WTC11 (cell line): ENCODE measurements at regions not wholly inside any gene's neighbourhood (a gene's known extent, or its start where the extent isn't known, plus 50 kb on each side); places are given as distances from the start of the nearest gene placed in this dataset.

Experiments used
- ATAC-seq: fragments of 200-7000 bp; cut with Tn5 transposase; 2 replicates; pipeline ENCODE4 v1.10.0; 2021; ENCODE audit warnings: mild to moderate bottlenecking, moderate library complexity
- CTCF ChIA-PET: fragments of 300-600 bp; sonication (Branson Sonifier 250); formaldehyde crosslinking; loops from one replicate; lab custom pipeline; 2021; ENCODE audit warnings: antibody characterized with exemption; lab: Charles Lee
- POLR2A ChIA-PET: fragments of 350-600 bp; sonication (Branson Sonifier 250); formaldehyde crosslinking; loops from one replicate; lab custom pipeline; 2021; ENCODE audit warnings: antibody characterized with exemption; lab: Charles Lee
- DNase-seq: peaks from one replicate; pipeline ENCODE4 v3.0.0; 2021; ENCODE audit warnings: low spot score
- H3K27ac Mint-ChIP-seq: 2 replicates; pipeline ENCODE4 v1.8.0; 2021; ENCODE audit warnings: mixed read lengths
- H3K27me3 Mint-ChIP-seq: 2 replicates; pipeline ENCODE4 v1.8.0; 2021; ENCODE audit warnings: low read depth, mild to moderate bottlenecking, moderate library complexity, mixed read lengths
- H3K36me3 Mint-ChIP-seq: 2 replicates; pipeline ENCODE4 v1.8.0; 2021; ENCODE audit warnings: mixed read lengths
- H3K4me1 Mint-ChIP-seq: 2 replicates; pipeline ENCODE4 v1.8.0; 2022; ENCODE audit warnings: mixed read lengths
- H3K4me3 Mint-ChIP-seq: 2 replicates; pipeline ENCODE4 v1.8.0; 2021; ENCODE audit warnings: mild to moderate bottlenecking, moderate library complexity, mixed read lengths
- H3K9me3 Mint-ChIP-seq: 2 replicates; pipeline ENCODE4 v1.8.0; 2021; ENCODE audit warnings: mixed read lengths
- AR ChIP-seq: fragments of 250-450 bp; sonication (Bioruptor Pico); IDR thresholded peaks from 2 replicates; pipeline ENCODE4 v1.9.0; 2021; ENCODE audit warnings: mild to moderate bottlenecking
- ATF3 ChIP-seq: sonication (generic); formaldehyde crosslinking; conservative IDR thresholded peaks from 2 replicates; pipeline ENCODE4 v1.8.1; 2022; ENCODE audit warnings: mild to moderate bottlenecking, missing genetic modification reagents
- CDX4 ChIP-seq: fragments of 250-450 bp; sonication (Bioruptor Pico); IDR thresholded peaks from 2 replicates; pipeline ENCODE4 v1.9.0; 2021; ENCODE audit warnings: moderate library complexity, mild to moderate bottlenecking, inconsistent platforms, borderline replicate concordance
- E2F4 ChIP-seq: sonication (generic); formaldehyde crosslinking; IDR thresholded peaks from 2 replicates; pipeline ENCODE4 v1.8.1; 2022; ENCODE audit warnings: low read depth, mild to moderate bottlenecking, moderate library complexity, missing genetic modification reagents, borderline replicate concordance
- ELF4 ChIP-seq: sonication (generic); formaldehyde crosslinking; IDR thresholded peaks from 2 replicates; pipeline ENCODE4 v1.8.1; 2022; ENCODE audit warnings: low read depth, mild to moderate bottlenecking, moderate library complexity, missing genetic modification reagents
- ESRRA ChIP-seq: sonication (generic); formaldehyde crosslinking; IDR thresholded peaks from 2 replicates; pipeline ENCODE4 v1.8.1; 2022; ENCODE audit warnings: mild to moderate bottlenecking, missing genetic modification reagents, borderline replicate concordance
- FOXJ3 ChIP-seq: sonication (generic); formaldehyde crosslinking; IDR thresholded peaks from 2 replicates; pipeline ENCODE4 v1.9.0; 2021; ENCODE audit warnings: missing genetic modification reagents, mild to moderate bottlenecking, borderline replicate concordance
- FOXP1 ChIP-seq: sonication (generic); formaldehyde crosslinking; IDR thresholded peaks from 2 replicates; pipeline ENCODE4 v1.8.0; 2022; ENCODE audit warnings: missing genetic modification reagents, mild to moderate bottlenecking, moderate library complexity, borderline replicate concordance
- GABPB1 ChIP-seq: sonication (generic); formaldehyde crosslinking; IDR thresholded peaks from 2 replicates; pipeline ENCODE4 v1.8.1; 2023; ENCODE audit warnings: mild to moderate bottlenecking, missing genetic modification reagents
- IRF2 ChIP-seq: sonication (generic); formaldehyde crosslinking; IDR thresholded peaks from 2 replicates; pipeline ENCODE4 v1.8.0; 2022; ENCODE audit warnings: low read depth, missing genetic modification reagents, borderline replicate concordance
- JAZF1 ChIP-seq: fragments of 250-450 bp; sonication (Bioruptor Pico); IDR thresholded peaks from 2 replicates; pipeline ENCODE4 v1.9.0; 2021; ENCODE audit warnings: moderate library complexity, mild to moderate bottlenecking, inconsistent platforms
- JUN ChIP-seq: sonication (generic); formaldehyde crosslinking; IDR thresholded peaks from 2 replicates; pipeline ENCODE4 v1.8.0; 2023; ENCODE audit warnings: mild to moderate bottlenecking, missing genetic modification reagents
- MXD4 ChIP-seq: fragments of 250-450 bp; sonication (Bioruptor Pico); IDR thresholded peaks from 2 replicates; pipeline ENCODE4 v1.8.0; 2021; ENCODE audit warnings: mild to moderate bottlenecking, moderate library complexity, borderline replicate concordance
- MYBL2 ChIP-seq: sonication (generic); formaldehyde crosslinking; IDR thresholded peaks from 2 replicates; pipeline ENCODE4 v1.8.1; 2023; ENCODE audit warnings: mild to moderate bottlenecking, moderate library complexity, missing genetic modification reagents
- NFATC4 ChIP-seq: fragments of 250-450 bp; sonication (Bioruptor Pico); IDR thresholded peaks from 2 replicates; pipeline ENCODE4 v1.9.0; 2021; ENCODE audit warnings: mild to moderate bottlenecking
- NFE2L1 ChIP-seq: sonication (generic); formaldehyde crosslinking; IDR thresholded peaks from 2 replicates; pipeline ENCODE4 v1.8.1; 2023; ENCODE audit warnings: missing genetic modification reagents
- NFYB ChIP-seq: sonication (generic); formaldehyde crosslinking; conservative IDR thresholded peaks from 2 replicates; pipeline ENCODE4 v1.8.0; 2022; ENCODE audit warnings: low read depth, missing genetic modification reagents
- NR3C1 ChIP-seq: sonication (generic); formaldehyde crosslinking; conservative IDR thresholded peaks from 2 replicates; pipeline ENCODE4 v1.8.1; 2023; ENCODE audit warnings: low read depth, mild to moderate bottlenecking, missing genetic modification reagents
- OVOL2 ChIP-seq: fragments of 250-450 bp; sonication (Bioruptor Pico); IDR thresholded peaks from 2 replicates; pipeline ENCODE4 v1.9.0; 2021; ENCODE audit warnings: mild to moderate bottlenecking, borderline replicate concordance
- RORB ChIP-seq: fragments of 250-450 bp; sonication (Bioruptor Pico); IDR thresholded peaks from 2 replicates; pipeline ENCODE4 v1.9.0; 2021; ENCODE audit warnings: mild to moderate bottlenecking
- SMAD4 ChIP-seq: sonication (generic); formaldehyde crosslinking; IDR thresholded peaks from 2 replicates; pipeline ENCODE4 v1.8.0; 2022; ENCODE audit warnings: mild to moderate bottlenecking, missing genetic modification reagents
- TEAD1 ChIP-seq: sonication (generic); formaldehyde crosslinking; IDR thresholded peaks from 2 replicates; pipeline ENCODE4 v1.8.0; 2022; ENCODE audit warnings: mild to moderate bottlenecking, missing genetic modification reagents
- TP53 ChIP-seq: sonication (generic); formaldehyde crosslinking; IDR thresholded peaks from 2 replicates; pipeline ENCODE4 v1.8.1; 2023; ENCODE audit warnings: mild to moderate bottlenecking, missing genetic modification reagents
- ZMAT4 ChIP-seq: fragments of 250-450 bp; sonication (Bioruptor Pico); IDR thresholded peaks from 2 replicates; pipeline ENCODE4 v1.9.0; 2021; ENCODE audit warnings: mild to moderate bottlenecking
- ZNF219 ChIP-seq: sonication (generic); formaldehyde crosslinking; IDR thresholded peaks from 2 replicates; pipeline ENCODE4 v1.8.0; 2023; ENCODE audit warnings: missing genetic modification reagents, mild to moderate bottlenecking, borderline replicate concordance
- ZNF425 ChIP-seq: fragments of 250-450 bp; sonication (Bioruptor Pico); conservative IDR thresholded peaks from 2 replicates; pipeline ENCODE4 v1.9.0; 2021; ENCODE audit warnings: mild to moderate bottlenecking
- ZSCAN18 ChIP-seq: fragments of 250-450 bp; sonication (Bioruptor Pico); IDR thresholded peaks from 2 replicates; pipeline ENCODE4 v2.1.2; 2022; ENCODE audit warnings: mild to moderate bottlenecking, moderate library complexity

GRCh38 chr2:188089901-188090300 lies 201.8 kb upstream of the GULP1 start (continued):
- TF ChIP-seq NFATC4 (CRISPR knock-in tag) = no peak
- TF ChIP-seq E2F4 (CRISPR knock-in tag) = no peak
- TF ChIP-seq, all 79 proteins: peak for 0

GRCh38 chr2:188091220-188091619 lies 200.5 kb upstream of the GULP1 start:
- ChIA-PET CTCF (no interaction called here), POLR2A (no interaction called here)
- H3K27ac Mint-ChIP-seq = no peak overlapping the region; the same call in 1 of the 2 replicates
- peaks cover 10% of the 10 kb centered on the region for H3K36me3 Mint-ChIP-seq
- TF ChIP-seq ZNF219 = no peak
- no peak for TF ChIP-seq AR (CRISPR knock-in tag)
- TF ChIP-seq OVOL2 = no peak
- no peak for TF ChIP-seq JAZF1 (CRISPR knock-in tag)
- TF ChIP-seq TEAD1 (CRISPR knock-in tag) = no peak
- no peak for TF ChIP-seq ESRRA (CRISPR knock-in tag)
- no peak for TF ChIP-seq TP53 (CRISPR knock-in tag)
- no peak for TF ChIP-seq IRF2 (CRISPR knock-in tag)
- no peak overlapping the region for H3K4me3 Mint-ChIP-seq
- peaks cover 22% of the 10 kb centered on the region for H3K9me3 Mint-ChIP-seq
- DNase-seq (no peak), ATAC-seq (no peak)
- H3K4me1 Mint-ChIP-seq = peaks cover 9% of the 10 kb centered on the region
- no peaks in the 10 kb centered on the region for H3K27me3 Mint-ChIP-seq

- DNase-seq (no peak), ATAC-seq (no peak)
- no peak overlapping the region for H3K4me3 Mint-ChIP-seq
- POLR2A ChIA-PET = no interaction called here
- H3K27me3 Mint-ChIP-seq = no peaks in the 10 kb centered on the region
- peaks cover 9% of the 10 kb centered on the region for H3K4me1 Mint-ChIP-seq
- TF ChIP-seq NFYB (no peak), NFE2L1 (no peak), ZSCAN18 (CRISPR knock-in tag) (no peak), ZNF425 (CRISPR knock-in tag) (no peak), FOXP1 (CRISPR knock-in tag) (no peak), NR3C1 (CRISPR knock-in tag) (no peak), ZMAT4 (CRISPR knock-in tag) (no peak), ELF4 (no peak), SMAD4 (CRISPR knock-in tag) (no peak), GABPB1 (CRISPR knock-in tag) (no peak), CDX4 (CRISPR knock-in tag) (no peak), ATF3 (CRISPR knock-in tag) (no peak), MXD4 (CRISPR knock-in tag) (no peak), RORB (CRISPR knock-in tag) (no peak), MYBL2 (CRISPR knock-in tag) (no peak), TEAD1 (CRISPR knock-in tag) (no peak), JUN (CRISPR knock-in tag) (no peak), FOXJ3 (CRISPR knock-in tag) (no peak)
- no peak overlapping the region for H3K27ac Mint-ChIP-seq
- H3K36me3 Mint-ChIP-seq = peaks cover 1% of the 10 kb centered on the region; the same call in 1 of the 2 replicates
- peaks cover 11% of the 10 kb centered on the region; the same call in 1 of the 2 replicates for H3K9me3 Mint-ChIP-seq
- CTCF ChIA-PET = no interaction called here
Measured at GRCh38 chr2:188092734-188093133, 198.9 kb upstream of the GULP1 start.
